DMS79 (cell line): ENCODE measurements at regions not wholly inside any gene's neighbourhood (a gene's known extent, or its start where the extent isn't known, plus 50 kb on each side); places are given as distances from the start of the nearest gene placed in this dataset.
"Not testable (repeated sequence)": the region's sequence is repeated elsewhere in the genome, so short reads cannot be mapped to it uniquely, and the experiment has no call there.

ENCODE experiments used
- DNase-seq: peaks from one replicate; lab custom pipeline; 2025; lab: John Stamatoyannopoulos, UW

DNA sequence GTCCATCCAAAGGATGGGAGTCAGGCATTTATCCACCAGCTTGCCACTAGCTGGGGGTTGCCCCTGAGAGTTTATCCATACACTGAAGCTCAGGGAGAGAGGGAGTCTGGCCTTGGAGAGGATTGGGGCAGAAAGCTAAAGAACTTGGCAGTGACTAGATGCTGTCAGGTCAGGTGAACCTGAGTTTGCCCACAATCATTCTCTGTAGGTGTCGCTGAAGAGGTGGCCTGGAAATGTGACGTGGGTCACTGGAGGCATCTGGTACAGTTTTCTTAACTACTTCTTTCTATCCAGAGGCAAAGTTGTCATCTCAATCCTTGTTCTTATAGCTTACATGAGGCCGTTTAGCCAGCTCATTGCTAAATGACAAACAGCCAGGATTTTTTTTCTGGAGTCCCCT is 298.0 kb upstream of the CTNNB1 start:
- DNase-seq = no peak

GRCh38 chr3:40901796-40902195 is 297.5 kb upstream of the CTNNB1 start:
- no peak for DNase-seq

- not testable (repeated sequence) for DNase-seq
These were observed 291.3 kb upstream of the CTNNB1 start for GRCh38 chr3:40907907-40908465.

- DNase-seq = no peak
These were observed 290.7 kb upstream of the CTNNB1 start for GRCh38 chr3:40908612-40909011.

DNA sequence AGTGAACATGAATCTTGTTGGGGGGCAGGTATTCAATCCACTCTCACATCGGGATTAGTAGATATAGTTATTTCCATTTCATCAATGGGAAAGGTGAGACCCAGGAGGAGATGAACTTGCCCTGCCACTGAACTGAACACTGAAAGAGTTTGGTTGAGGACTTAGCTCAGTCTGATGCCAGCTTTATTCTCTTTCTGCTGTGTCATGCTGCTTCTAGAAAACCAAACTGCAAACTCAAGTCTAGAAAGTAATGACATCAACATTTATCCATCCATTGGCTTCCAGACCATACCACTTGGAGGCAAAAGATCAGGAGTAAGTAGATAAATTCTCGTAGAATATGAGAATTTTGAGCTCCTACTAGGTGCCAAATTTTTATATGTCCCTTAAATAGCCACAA is 288.0 kb upstream of the CTNNB1 start:
- no peak for DNase-seq

- DNase-seq = no peak
These were observed 287.4 kb upstream of the CTNNB1 start for GRCh38 chr3:40911928-40912327.

DNA sequence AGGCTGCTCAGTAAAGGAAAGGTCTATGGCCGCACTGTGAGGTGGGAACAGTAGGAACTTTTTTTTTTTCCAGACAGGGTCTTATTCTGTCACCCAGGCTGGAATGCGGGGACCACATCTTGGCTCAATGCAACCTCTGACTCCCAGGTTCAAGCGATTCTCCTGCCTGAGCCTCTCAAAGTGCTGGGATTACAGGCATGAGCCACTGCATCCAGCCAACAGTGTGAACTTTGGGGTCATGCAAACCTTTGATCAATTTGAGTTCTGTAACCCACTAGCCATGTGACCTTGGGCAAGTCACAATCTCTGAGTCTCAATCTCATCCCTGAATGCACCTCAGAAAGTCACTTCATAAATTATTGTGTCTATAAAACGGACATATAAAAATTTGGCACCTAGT is 286.8 kb upstream of the CTNNB1 start:
- DNase-seq = no peak

- DNase-seq = no peak
These were observed 286.1 kb upstream of the CTNNB1 start for GRCh38 chr3:40913192-40913591.

- no peak for DNase-seq
These were observed 285.7 kb upstream of the CTNNB1 start for GRCh38 chr3:40913641-40914040.

DNA sequence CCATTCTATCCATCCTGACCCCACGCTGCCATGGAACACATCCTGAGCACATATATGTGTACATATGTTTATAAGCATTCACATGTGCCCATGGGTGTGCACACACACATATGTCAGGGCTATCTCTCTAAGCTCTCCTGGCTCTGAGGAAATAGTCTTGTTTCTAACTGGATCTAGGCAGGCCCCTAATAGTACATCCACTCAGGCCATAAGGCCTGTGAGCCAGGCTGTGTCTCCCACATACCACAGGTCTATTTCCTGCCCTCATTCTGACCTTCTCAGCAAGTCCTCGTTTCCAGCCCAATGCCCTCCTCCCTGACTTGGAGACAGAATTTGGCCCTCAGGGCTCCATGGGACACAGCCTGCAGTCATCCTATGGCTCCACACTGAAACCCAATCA is 284.8 kb upstream of the CTNNB1 start:
- DNase-seq = no peak

- DNase-seq = no peak
These were observed 283.9 kb upstream of the CTNNB1 start for GRCh38 chr3:40915346-40915865.

DNA sequence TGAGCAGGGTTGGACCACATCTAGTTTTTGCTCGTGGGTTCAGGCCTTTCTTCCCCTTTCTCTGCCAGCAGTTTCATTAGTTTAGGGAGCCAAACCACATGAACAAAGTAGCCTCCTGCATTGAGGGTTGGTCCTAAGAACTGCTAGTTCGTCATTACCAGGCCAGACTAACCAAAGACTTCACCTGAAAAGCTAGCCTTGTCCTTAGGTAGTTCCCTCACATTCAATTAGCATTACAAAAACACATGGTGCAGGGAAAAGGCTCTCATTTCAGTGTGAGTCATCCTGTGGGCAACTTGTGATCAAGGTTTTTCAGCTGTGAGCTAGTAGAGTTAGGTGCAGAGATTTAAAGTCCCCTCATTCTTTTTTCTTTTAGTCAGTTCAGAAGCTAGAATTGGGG is 279.3 kb upstream of the CTNNB1 start:
- no peak for DNase-seq

DNA sequence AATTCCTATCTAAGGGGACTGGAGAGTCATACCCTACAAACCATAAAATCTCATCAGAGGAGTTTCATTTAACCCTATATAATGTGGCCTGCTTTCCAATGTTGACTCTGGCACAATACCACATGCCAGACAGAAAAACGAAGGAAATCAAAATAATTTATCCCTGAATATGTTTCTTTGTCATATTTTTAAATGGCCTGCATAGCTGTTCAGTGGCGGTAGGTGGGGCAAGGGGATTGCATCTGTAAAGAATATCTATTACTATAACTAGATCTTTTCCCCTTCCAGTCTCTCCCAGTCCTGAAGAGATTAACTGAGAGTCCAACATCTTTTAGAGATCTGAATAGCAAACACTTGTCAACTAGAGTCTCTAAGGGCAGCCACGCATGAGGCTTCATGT is 278.1 kb upstream of the CTNNB1 start:
- DNase-seq = no peak

GRCh38 chr3:40923143-40923542 is 276.2 kb upstream of the CTNNB1 start:
- no peak for DNase-seq

- DNase-seq = no peak
These were observed 275.7 kb upstream of the CTNNB1 start for GRCh38 chr3:40923651-40924050.

DNA sequence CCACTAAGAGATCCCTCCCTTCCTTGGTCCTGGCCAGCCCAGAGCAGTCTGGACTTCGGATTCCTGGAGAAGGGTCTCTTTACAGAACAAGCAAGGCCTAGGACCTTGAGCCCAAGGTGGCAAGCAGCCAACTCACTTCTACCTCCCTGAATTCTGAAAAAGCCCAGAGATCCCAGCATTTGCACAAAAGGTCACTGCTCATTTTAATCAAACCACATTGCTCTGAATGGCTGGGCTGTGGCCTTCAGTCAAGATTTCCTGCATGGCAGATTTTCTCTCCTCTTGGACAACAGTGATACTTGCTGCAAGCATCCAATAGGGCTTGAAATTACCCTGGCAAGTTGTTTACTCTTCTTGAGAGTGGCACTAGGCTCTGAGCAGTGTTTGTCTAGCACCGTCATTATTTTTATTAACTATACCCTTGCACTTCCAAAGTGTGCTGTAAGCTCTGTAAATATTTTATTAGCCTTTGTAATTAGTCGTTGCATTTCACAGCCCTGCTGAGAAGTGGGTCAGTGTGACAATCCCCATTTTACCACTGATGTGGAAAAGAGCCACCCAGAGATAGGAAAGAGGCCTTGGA is 274.7 kb upstream of the CTNNB1 start:
- peak; percentile 62 for DNase-seq

- no peak for DNase-seq
These were observed 274.1 kb upstream of the CTNNB1 start for GRCh38 chr3:40925231-40925630.

DNA sequence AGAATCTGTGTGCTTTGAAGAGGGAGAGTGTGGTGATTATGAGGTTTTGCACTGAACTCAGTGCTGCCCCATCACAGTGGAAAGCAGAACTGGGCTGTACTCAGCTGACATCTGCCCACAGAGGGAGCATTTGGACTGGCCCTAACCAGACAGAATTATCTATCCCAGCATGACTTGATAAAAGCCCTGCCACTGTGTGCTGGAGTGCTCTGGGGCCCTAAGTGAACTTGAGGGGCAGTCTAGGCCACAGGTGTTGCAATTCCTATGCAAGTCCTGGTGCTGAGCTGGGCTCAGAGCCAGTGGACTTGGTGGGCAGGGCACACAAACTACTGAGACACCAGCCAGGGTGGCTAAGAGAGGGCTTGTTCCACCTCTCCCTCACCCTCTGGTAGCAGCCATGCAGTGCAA is 269.2 kb upstream of the CTNNB1 start:
- no peak for DNase-seq

DNA sequence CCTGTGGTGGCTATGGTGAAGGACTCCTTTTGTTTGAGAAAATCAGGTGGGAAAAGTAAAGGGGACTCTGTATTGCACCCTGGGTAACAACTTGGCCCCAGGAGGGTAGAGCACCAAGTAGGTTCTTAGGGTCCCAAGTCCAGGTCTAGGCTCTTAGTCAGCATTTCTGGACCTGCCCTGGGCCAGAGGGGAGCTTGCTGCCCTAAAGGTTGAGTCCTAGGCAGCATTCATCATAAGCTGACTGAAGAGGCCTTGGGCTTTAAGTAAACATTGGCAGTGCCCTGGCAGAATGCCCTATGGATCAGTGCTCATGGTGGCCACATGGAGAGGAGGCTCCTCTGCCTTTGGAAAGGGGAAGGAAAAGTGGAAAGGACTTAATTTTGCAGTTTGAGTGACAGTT is 268.5 kb upstream of the CTNNB1 start:
- DNase-seq = no peak

DNA sequence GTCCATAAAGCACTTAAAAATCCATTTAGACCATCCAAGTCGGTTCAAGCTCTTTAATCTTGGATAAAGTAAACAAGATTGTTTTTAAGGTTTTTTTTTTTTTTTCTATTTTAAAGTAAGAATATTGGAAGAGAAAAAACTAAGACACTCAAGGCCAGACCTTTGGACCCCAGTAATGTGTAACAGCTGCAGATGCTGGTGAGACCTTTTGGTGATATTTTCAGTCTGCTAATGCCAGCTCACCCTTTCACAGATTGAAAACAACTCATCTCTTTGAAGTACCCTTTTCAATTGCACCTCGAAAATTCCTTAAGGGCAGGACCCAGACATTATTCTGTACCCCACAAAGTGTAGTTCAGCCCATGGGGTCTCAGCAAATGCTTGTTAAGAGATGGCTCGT is 260.7 kb upstream of the CTNNB1 start:
- DNase-seq = no peak

GRCh38 chr3:40939030-40939740 is 260.1 kb upstream of the CTNNB1 start:
- DNase-seq = peak; percentile 17

DNA sequence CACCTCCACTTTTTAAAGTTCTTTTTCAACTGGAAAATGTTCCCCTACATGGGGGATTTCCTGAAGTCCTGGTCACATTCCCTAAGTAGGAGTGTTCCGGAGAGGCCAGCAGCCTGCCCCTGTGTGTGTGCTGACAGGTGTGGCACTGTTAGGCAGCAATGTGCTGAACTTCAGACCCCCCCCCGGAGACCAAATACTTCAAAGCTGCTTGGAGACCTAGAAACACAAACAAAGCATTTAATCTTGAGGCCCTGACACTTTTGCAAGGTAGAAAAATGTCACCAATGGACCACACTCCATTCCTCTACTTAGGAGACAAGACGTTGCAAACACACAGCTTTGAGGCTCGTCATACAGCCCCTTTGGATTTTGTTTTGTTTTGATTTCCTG is 259.6 kb upstream of the CTNNB1 start:
- DNase-seq = no peak

DNA sequence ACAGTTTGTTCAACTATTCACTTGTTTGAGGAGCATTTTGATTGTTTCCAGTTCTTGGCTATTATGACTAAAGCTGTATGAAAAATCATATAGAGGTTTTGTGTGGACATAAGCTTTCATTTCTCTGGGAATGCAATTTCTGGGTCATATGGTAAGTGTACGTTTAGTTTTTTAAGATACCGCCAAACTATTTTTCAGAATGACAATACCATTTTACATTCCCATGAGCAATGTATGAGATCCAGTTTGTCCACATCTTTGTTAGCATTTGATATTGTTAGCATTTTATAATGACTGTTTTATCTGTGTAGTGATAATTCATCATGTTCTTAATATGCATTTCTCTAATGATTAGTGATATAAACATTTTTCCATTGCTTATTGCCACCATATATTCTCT is 258.7 kb upstream of the CTNNB1 start:
- no peak for DNase-seq

DNA sequence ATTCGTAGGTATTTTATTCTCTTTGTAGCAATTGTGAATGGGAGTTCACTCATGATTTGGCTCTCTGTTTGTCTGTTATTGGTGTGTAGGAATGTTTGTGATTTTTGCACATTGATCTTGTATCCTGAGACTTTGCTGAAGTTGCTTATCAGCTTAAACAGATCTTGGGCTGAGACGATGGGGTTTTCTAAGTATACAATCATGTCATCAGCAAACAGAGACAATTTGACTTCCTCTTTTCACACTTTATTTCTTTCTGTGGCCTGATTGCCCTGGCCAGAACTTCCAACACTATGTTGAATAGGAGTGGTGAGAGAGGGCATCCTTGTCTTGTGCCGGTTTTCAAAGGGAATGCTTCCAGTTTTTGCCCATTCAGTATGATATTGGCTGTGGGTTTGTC is 252.3 kb upstream of the CTNNB1 start:
- DNase-seq = not testable (repeated sequence)
